Coronary artery (tissue), 2 donors: ENCODE measurements at regions not wholly inside any gene's neighbourhood (a gene's known extent, or its start where the extent isn't known, plus 50 kb on each side); places are given as distances from the start of the nearest gene placed in this dataset.

Experiments
- DNase-seq: peaks from one replicate; pipeline ENCODE4 v3.0.0-alpha.2; 2017; ENCODE audit warnings: low spot score
- H3K27ac ChIP-seq, 2 donors: fragments of 200-600 bp; sonication (generic); one replicate each; pipeline ENCODE4 v1.5.1; 2016 to 2019
- H3K4me3 ChIP-seq: fragments of 200-600 bp; sonication (generic); 2 replicates; pipeline ENCODE4 v1.5.1; 2016; ENCODE audit warnings: mild to moderate bottlenecking, moderate library complexity
- TF ChIP-seq, protein P1 (sequence below): fragments of 200-600 bp; sonication (generic); IDR thresholded peaks from one replicate; pipeline ENCODE4 v1.5.1; 2019; ENCODE audit warnings: antibody characterized with exemption

DNA sequence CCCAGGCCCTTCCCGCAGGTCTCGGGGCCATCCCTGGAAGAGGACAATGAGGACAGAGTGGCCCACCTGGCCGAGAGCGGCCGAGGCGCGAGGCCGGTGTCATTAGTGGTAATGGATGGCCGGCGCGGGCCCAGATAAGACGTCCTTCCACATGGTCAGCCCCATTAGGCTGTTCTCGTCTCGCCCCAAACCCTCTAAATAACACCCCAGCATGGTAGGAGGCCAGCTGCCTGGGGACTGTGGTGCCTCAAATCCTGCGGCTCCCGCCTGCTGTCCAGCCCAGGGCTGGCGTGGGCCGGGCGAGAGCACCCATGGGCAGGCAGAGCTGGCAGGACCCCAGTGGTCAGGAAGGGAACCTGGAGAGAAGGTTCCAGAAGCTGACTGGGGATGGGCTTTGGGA lies 121.7 kb downstream of the FAM53A start:
- no peak for DNase-seq
- TF ChIP-seq, protein P1, sequence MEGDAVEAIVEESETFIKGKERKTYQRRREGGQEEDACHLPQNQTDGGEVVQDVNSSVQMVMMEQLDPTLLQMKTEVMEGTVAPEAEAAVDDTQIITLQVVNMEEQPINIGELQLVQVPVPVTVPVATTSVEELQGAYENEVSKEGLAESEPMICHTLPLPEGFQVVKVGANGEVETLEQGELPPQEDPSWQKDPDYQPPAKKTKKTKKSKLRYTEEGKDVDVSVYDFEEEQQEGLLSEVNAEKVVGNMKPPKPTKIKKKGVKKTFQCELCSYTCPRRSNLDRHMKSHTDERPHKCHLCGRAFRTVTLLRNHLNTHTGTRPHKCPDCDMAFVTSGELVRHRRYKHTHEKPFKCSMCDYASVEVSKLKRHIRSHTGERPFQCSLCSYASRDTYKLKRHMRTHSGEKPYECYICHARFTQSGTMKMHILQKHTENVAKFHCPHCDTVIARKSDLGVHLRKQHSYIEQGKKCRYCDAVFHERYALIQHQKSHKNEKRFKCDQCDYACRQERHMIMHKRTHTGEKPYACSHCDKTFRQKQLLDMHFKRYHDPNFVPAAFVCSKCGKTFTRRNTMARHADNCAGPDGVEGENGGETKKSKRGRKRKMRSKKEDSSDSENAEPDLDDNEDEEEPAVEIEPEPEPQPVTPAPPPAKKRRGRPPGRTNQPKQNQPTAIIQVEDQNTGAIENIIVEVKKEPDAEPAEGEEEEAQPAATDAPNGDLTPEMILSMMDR = no peak
- no peak overlapping the region for H3K4me3 ChIP-seq
- no peak overlapping the region for H3K27ac ChIP-seq

DNA sequence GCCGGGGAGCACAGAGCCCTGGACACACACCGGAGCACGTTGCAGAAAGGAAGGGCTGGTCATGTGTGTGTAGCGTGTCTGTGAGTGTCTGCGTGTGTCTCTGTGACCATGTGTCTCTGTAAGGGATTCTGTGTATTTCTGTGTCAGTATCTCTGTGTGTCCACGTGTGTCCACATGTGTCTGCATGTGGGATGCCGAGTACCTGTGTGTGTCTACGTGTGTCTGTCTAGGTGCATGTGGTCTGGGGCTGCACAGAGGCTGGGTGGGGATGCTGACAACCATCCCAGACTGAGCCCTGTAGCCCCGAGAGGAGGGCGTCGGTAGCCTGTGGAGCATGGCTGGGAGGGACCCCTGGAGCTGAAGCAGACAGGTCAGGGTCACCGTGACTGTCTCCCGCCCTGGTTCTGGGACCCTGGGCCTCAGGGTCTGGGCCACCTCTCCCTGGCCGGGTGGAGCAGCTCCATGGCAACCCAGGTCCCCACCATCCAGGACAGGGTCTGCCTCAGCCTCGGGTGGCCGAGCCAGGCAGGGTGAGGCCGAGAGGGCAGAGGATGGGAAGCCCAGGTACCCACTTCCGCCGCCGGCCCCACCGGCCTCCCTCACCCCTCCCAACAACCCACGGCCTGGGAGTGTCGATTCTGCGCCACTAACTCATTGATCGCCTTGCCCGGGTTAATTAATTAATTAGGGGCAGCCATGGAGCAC lies 122.7 kb downstream of the FAM53A start:
- Histone ChIP-seq H3K4me3 (no peak overlapping the region), H3K27ac (no peak overlapping the region)
- TF ChIP-seq, protein P1 = no peak
- no peak for DNase-seq

DNA sequence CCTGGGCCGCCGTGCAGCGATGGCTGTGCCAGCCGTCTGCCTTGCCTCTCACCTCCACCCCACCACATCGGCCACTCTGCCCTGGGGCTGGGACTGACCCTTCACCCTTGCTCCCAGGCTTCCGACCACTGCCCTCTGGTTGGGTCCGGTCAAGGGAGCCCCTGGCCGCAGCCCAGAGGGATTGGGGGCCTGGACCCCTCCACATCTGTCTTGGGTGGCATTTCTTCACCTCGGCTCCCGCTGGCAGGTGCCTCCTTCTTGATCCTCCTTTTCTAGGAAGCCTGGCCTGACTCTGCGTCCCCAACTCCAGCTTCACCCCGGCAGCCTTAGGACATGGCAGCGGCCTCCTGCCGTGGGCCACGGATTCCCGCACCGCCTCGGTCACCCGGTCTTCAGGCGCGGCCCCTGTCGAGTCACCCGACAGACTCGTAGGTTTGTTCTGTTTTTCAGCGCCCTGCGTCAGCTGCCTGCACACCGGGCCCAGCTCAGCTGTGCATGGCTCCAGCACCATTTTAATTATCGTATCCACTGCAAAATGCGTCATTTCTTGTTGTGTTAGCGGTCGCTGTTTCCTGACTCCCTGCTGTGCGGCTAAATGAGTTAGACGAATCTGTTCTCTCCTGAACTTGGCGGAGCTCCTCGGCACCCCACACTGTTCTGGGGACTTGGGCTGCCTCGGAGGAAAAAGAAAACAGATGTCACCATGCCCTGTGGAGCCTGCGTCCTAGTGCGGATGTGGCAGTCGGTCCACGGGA lies 124.0 kb downstream of the FAM53A start:
- TF ChIP-seq, protein P1 = no peak
- H3K27ac ChIP-seq = no peak overlapping the region
- no peak for DNase-seq
- no peak overlapping the region for H3K4me3 ChIP-seq

DNA sequence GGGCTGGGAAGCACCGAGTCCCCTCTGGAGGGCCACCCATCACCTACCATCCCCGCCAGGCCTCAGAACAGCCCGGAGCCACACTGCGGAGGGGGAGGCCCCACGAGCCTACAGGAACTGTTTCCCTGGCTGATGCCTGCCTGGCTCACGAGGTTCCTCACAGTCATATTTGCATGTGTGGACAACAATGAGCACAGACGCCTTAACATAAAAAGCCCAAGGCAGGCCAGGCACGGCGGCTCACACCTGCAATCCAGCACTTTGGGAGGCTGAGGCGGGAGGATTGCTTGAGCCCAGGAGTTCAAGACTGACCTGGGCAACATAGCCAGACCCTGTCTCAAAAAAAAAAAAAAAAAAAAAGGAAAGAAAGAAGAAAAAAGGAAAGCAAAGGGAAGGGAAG lies 125.9 kb downstream of the FAM53A start:
- H3K27ac ChIP-seq = no peak overlapping the region
- DNase-seq = no peak
- TF ChIP-seq, protein P1 = no peak
- no peak overlapping the region for H3K4me3 ChIP-seq

DNA sequence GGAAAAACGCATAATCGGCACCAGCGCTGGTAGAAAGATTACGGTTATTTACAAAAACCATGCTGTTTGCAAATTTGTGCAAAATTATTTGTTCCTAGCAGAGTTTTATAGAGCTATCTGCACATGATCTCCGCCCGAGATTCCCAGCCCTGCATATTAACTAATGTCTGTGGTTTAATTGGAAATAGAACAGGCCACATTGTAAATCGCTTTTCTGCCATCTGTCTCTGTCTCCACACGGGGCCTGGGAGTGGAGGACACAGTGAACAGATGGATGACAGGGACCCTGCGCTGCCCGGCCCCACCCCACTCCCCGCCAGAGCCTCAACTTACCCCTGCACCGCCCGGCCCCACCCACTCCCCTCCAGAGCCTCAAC lies 126.9 kb downstream of the FAM53A start:
- no peak overlapping the region for H3K4me3 ChIP-seq
- no peak overlapping the region for H3K27ac ChIP-seq
- TF ChIP-seq, protein P1 = no peak
- DNase-seq = no peak

DNA sequence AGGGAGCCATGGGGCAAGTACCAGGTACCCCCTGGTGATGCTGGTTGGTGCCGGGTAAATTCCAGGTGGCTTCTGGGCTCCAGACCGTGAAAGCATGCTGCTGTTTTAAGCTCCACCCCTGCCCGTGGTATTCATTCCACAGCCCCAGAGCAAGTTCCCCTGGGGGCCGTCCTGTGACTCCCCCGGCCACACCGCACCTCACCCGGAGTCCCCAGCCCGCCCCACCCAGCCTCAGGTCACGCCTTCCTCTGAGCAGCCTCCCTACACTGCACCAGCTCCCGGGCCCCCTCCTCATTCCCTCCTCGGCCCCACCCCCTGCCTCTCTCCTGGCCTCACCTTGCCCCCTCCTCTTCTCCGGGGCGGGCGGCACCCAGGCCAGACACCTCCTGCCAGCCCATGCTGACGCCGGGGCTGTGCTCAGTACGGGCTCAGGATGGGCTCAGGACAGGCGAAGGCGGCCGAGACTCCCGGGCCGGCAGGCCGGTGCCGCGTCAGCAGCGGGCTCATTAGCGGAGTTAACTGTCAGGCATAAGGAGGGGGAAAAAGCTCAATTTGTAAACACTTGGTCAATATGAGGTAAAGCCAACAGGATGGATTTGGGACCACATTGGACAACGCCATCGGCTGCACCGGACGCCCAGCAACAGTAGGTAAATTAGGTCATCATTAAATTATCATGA lies 127.4 kb downstream of the FAM53A start:
- no peak for DNase-seq
- Histone ChIP-seq H3K4me3 (no peak overlapping the region), H3K27ac (no peak overlapping the region)
- TF ChIP-seq, protein P1 = no peak
